A549 (cell line): ENCODE measurements at regions not wholly inside any gene's neighbourhood (a gene's known extent, or its start where the extent isn't known, plus 50 kb on each side); places are given as distances from the start of the nearest gene placed in this dataset.

ENCODE experiments used
- ATAC-seq, 2 experiments: fragments of 200-7000 bp in 1 of 2; fragments of >200 bp in 1 of 2; cut with Nextera tagmentation in 1 of 2; cut with Tn5 transposase in 1 of 2; 3 replicates each; pipeline versions ENCODE4 v1.8.0 to v1.9.1; 2018 to 2020; ENCODE audit warnings: mild to moderate bottlenecking in 1 of 2, moderate library complexity in 1 of 2
- CTCF ChIA-PET: fragments of 300-600 bp; sonication (Branson Sonifier 250); formaldehyde crosslinking; extraction: SDS; loops from one replicate; lab custom pipeline; 2021; ENCODE audit warnings: antibody characterized with exemption, inconsistent platforms; lab: Yijun Ruan, JAX
- POLR2A ChIA-PET: fragments of 350-600 bp; formaldehyde crosslinking; extraction: SDS; loops from one replicate; lab custom pipeline; 2021; ENCODE audit warnings: antibody characterized with exemption, inconsistent platforms; lab: Yijun Ruan, JAX
- DNase-seq, 2 experiments: peaks; one replicate each; pipeline versions ENCODE4 v3.0.0 to v3.0.0-alpha.2; 2011 to 2016; ENCODE audit warnings: low read depth in 1 of 2, low spot score in 1 of 2
- FAIRE-seq: peaks from 2 replicates; lab custom pipeline; 2011; peaks lifted over from hg19 to GRCh38; lab: Jason Lieb, UNC
- H3K27ac ChIP-seq, 2 experiments: fragments of >200 bp; sonication (Bioruptor Twin); formaldehyde crosslinking; 3 replicates each; pipeline ENCODE4 v1.5.1; 2016 to 2017
- H3K4me1 ChIP-seq: fragments of >200 bp; sonication (Bioruptor Twin); formaldehyde crosslinking; 3 replicates; pipeline ENCODE4 v1.6.1; 2016
- H3K4me2 ChIP-seq: fragments of >200 bp; sonication (Bioruptor Twin); formaldehyde crosslinking; 3 replicates; pipeline ENCODE4 v1.6.1; 2016
- H3K4me3 ChIP-seq: fragments of >200 bp; sonication (Bioruptor Twin); formaldehyde crosslinking; 3 replicates; pipeline ENCODE4 v1.5.1; 2016
- H3K9me3 ChIP-seq: fragments of >200 bp; sonication (Bioruptor Twin); formaldehyde crosslinking; 3 replicates; pipeline ENCODE4 v1.6.1; 2016
- CBX8 ChIP-seq: fragments of 200-600 bp; sonication (generic); IDR thresholded peaks from 2 replicates; pipeline ENCODE4 v1.6.1; 2016
- CEBPB ChIP-seq, 2 experiments: fragments of >200 bp in 1 of 2; sonication (Bioruptor Twin) in 1 of 2; formaldehyde crosslinking in 1 of 2; IDR thresholded peaks; 2 replicates each; pipeline ENCODE4 v1.6.1; 2012 to 2016
- CHD2 ChIP-seq: fragments of 150-350 bp; IDR thresholded peaks from 2 replicates; pipeline ENCODE4 v1.6.1; 2014; ENCODE audit warnings: low read length; ENCODE audit not compliant: partially characterized antibody
- EHF ChIP-seq: fragments of 250-450 bp; sonication (Bioruptor Pico); IDR thresholded peaks from 2 replicates; pipeline ENCODE4 v1.5.0; 2020; ENCODE audit warnings: mild to moderate bottlenecking
- EHMT2 ChIP-seq: fragments of 200-600 bp; sonication (generic); IDR thresholded peaks from 2 replicates; pipeline ENCODE4 v1.6.1; 2016; ENCODE audit warnings: antibody characterized with exemption, low read depth, mild to moderate bottlenecking, moderate library complexity
- ESRRA ChIP-seq: fragments of 150-350 bp; IDR thresholded peaks from 2 replicates; pipeline ENCODE4 v1.6.1; 2014; ENCODE audit warnings: mild to moderate bottlenecking, low read length, borderline replicate concordance
- FOSL2 ChIP-seq, 2 experiments: fragments of 450-650 bp in 1 of 2; fragments of >200 bp in 1 of 2; sonication (Bioruptor Twin) in 1 of 2; formaldehyde crosslinking; IDR thresholded peaks; 2 replicates each; pipeline versions ENCODE4 v1.5.0 to v1.6.1; 2016 to 2020; ENCODE audit warnings: mild to moderate bottlenecking in 1 of 2, moderate library complexity in 1 of 2
- GATA3 ChIP-seq: IDR thresholded peaks from 2 replicates; pipeline ENCODE4 v1.6.1; 2012; ENCODE audit warnings: borderline replicate concordance
- HOXB5 ChIP-seq: fragments of 250-450 bp; sonication (Bioruptor Pico); IDR thresholded peaks from 2 replicates; pipeline ENCODE4 v1.5.0; 2020; ENCODE audit warnings: mild to moderate bottlenecking, moderate library complexity
- JUNB ChIP-seq: fragments of >200 bp; sonication (Bioruptor Twin); formaldehyde crosslinking; IDR thresholded peaks from 2 replicates; pipeline ENCODE4 v1.6.1; 2016
- KDM5A ChIP-seq: fragments of 200-600 bp; sonication (generic); IDR thresholded peaks from 2 replicates; pipeline ENCODE4 v1.6.1; 2016; ENCODE audit warnings: antibody characterized with exemption, mild to moderate bottlenecking
- MAZ ChIP-seq: fragments of 150-350 bp; IDR thresholded peaks from 2 replicates; pipeline ENCODE4 v1.6.1; 2014; ENCODE audit warnings: antibody characterized with exemption, low read depth, low read length, borderline replicate concordance
- MYC ChIP-seq: IDR thresholded peaks from 2 replicates; pipeline ENCODE4 v1.6.1; 2012; ENCODE audit warnings: mild to moderate bottlenecking, inconsistent platforms, low read length, improper control_type of control experiment, borderline replicate concordance
- NFE2L2 ChIP-seq: fragments of 150-350 bp; conservative IDR thresholded peaks from 2 replicates; pipeline ENCODE4 v1.6.1; 2014; ENCODE audit warnings: low read length
- NPAS2 ChIP-seq: fragments of 250-450 bp; sonication (Bioruptor Pico); IDR thresholded peaks from 2 replicates; pipeline ENCODE4 v1.8.0; 2022; ENCODE audit warnings: mild to moderate bottlenecking, moderate library complexity, borderline replicate concordance
- PHF8 ChIP-seq: fragments of 200-600 bp; sonication (generic); IDR thresholded peaks from 2 replicates; pipeline ENCODE4 v1.6.1; 2016; ENCODE audit warnings: low read depth, mild to moderate bottlenecking, antibody characterized with exemption, moderate library complexity, borderline replicate concordance
- POLR2AphosphoS2 ChIP-seq: conservative IDR thresholded peaks from 2 replicates; pipeline ENCODE4 v1.6.1; 2012; ENCODE audit warnings: low read length, improper control_type of control experiment, inconsistent platforms
- RAD21 ChIP-seq, 2 experiments: fragments of >200 bp in 1 of 2; sonication (Bioruptor Twin) in 1 of 2; formaldehyde crosslinking in 1 of 2; IDR thresholded peaks in 1 of 2; conservative IDR thresholded peaks in 1 of 2; 2 replicates in 1 of 2; 3 replicates in 1 of 2; pipeline ENCODE4 v1.6.1; 2012 to 2018; ENCODE audit warnings: inconsistent platforms in 1 of 2
- RARB ChIP-seq: fragments of 250-450 bp; sonication (Bioruptor Pico); IDR thresholded peaks from 2 replicates; pipeline ENCODE4 v1.8.0; 2021; ENCODE audit warnings: mild to moderate bottlenecking, moderate library complexity
- RCOR1 ChIP-seq: fragments of 150-350 bp; IDR thresholded peaks from 2 replicates; pipeline ENCODE4 v1.6.1; 2014; ENCODE audit warnings: antibody characterized with exemption, low read length, low read depth
- RFX5 ChIP-seq: fragments of 450-650 bp; IDR thresholded peaks from 2 replicates; pipeline ENCODE4 v1.7.1; 2014; ENCODE audit warnings: antibody characterized with exemption, mild to moderate bottlenecking, moderate library complexity
- SREBF2 ChIP-seq: fragments of 450-650 bp; IDR thresholded peaks from 2 replicates; pipeline ENCODE4 v1.6.1; 2014; ENCODE audit warnings: mild to moderate bottlenecking, moderate library complexity
- TFCP2L1 ChIP-seq: fragments of 250-450 bp; sonication (Bioruptor Pico); IDR thresholded peaks from 2 replicates; pipeline ENCODE4 v1.5.0; 2021; ENCODE audit warnings: mild to moderate bottlenecking
- ZFP36 ChIP-seq: fragments of 450-650 bp; IDR thresholded peaks from 2 replicates; pipeline ENCODE4 v1.6.1; 2014; ENCODE audit warnings: borderline replicate concordance; ENCODE audit not compliant: partially characterized antibody
- ZNF302 ChIP-seq: fragments of 250-450 bp; sonication (Bioruptor Pico); IDR thresholded peaks from 2 replicates; pipeline ENCODE4 v1.9.0; 2021; ENCODE audit warnings: inconsistent platforms, mild to moderate bottlenecking, moderate library complexity
- ZSCAN20 ChIP-seq: fragments of 250-450 bp; sonication (Bioruptor Pico); IDR thresholded peaks from 2 replicates; pipeline ENCODE4 v1.8.0; 2022; ENCODE audit warnings: mild to moderate bottlenecking, moderate library complexity
- WGBS: methylation state at CpG from one replicate; pipeline ENCODE4 v1.1.6; 2017; ENCODE audit errors: missing lambda C conversion rate; 5-methylcytosine and 5-hydroxymethylcytosine counted together
- TF ChIP-seq, protein P1 (sequence below): fragments of 250-450 bp; sonication (Bioruptor Pico); IDR thresholded peaks from 2 replicates; pipeline ENCODE4 v1.5.0; 2020; ENCODE audit warnings: low read depth, mild to moderate bottlenecking, moderate library complexity
- TF ChIP-seq, protein P2 (sequence below): fragments of 200-600 bp; sonication (generic); IDR thresholded peaks from 2 replicates; pipeline ENCODE4 v1.6.1; 2016; ENCODE audit warnings: antibody characterized with exemption, mild to moderate bottlenecking, moderate library complexity

DNA sequence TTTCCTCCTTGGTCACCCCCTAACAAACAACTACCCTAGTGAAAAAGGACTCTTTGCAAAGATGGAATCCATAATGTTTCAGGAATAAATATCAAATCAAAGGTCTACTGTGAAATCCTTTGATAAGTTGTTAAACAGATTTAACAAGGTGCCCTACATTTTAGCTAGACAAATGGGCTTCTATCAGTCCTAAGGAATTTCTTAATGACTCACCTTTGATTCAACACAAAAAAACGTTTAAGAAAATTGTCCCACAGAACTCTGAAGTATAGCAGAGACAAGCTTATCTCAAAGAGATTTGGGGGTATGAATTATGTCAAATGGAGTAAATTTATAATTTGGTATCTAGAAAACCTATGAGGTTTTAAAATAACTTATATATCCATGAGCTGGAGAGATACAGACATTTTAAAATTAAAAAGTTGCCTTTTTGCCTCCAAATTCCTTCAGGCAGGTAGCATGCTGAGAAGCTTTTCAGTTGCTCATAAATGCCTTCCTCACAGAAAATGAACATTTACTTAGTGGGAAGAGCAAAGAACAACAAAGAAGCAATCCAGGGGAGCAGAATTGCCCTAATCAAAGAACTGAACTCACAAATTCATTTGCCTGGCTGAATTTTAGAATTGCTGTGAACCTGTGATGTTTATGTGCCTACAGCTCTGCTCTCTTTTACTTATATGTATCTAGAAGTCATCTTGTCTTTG is 649.3 kb downstream of the STPG2 start:
- no peaks in the 10 kb centered on the region for H3K9me3 ChIP-seq
- DNase-seq (no peak), ATAC-seq (no peak), FAIRE-seq (no peak)
- ChIA-PET CTCF (no interaction called here), POLR2A (no interaction called here)
- 0% methylated on average over 1 of the region's 1 CpG for WGBS
- peak overlapping the region; percentile 50 to 58; a peak in 5 of 6 replicates for H3K27ac ChIP-seq
- H3K4me2 ChIP-seq, result peak overlapping the region; percentile 39; the same call in 2 of the 3 replicates
- peaks cover 37% of the 10 kb centered on the region for H3K4me1 ChIP-seq
- TF ChIP-seq RCOR1, result no peak
- no peak for TF ChIP-seq RARB
- TF ChIP-seq PHF8, result no peak
- no peak for TF ChIP-seq SREBF2
- no peak for TF ChIP-seq TFCP2L1
- TF ChIP-seq ESRRA, result no peak
- no peak for TF ChIP-seq GATA3
- TF ChIP-seq NPAS2 (CRISPR knock-in tag), result no peak
- no peak for TF ChIP-seq ZNF302 (CRISPR knock-in tag)
- TF ChIP-seq CBX8, result no peak
- no peak overlapping the region for H3K4me3 ChIP-seq

DNA sequence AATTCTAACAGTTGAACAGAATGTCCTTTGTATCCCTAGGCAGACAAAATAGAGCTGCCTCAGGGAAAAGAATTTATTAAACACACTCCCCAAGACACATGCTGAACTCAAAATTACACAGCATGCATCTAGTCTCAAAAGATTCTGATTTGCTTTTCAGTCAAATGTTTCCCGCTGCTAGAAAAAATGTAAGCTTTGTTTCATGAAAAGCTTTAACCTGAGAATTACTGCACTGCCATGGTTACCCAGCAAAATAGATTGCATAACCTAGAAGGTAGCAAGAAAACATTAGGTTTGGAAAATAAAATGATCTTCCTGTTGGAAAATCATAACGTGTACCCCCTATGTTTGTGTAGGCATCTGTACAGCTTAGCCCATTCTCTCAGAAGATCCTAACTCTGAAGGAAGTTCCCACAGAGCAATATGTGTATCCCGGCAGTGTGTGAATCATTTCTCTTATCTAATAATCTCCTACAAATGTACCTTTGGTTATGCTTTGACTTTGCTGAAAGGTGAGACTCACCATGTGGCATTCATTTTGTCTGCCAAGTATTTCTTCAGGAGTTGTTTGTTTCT is 646.9 kb downstream of the STPG2 start:
- Histone ChIP-seq H3K4me1 (peaks cover 41% of the 10 kb centered on the region), H3K4me2 (peak overlapping the region; percentile 65), H3K27ac (peak overlapping the region; percentile 55 to 71), H3K4me3 (no peak overlapping the region), H3K9me3 (no peaks in the 10 kb centered on the region)
- FAIRE-seq (no peak), DNase-seq (peak in 1 of 2 experiments; percentile 81), ATAC-seq (peak; percentile 64 to 92; a peak in 5 of 6 replicates)
- 1% methylated on average over 3 of the region's 3 CpGs for WGBS
- POLR2A ChIA-PET, result no interaction called here
- TF ChIP-seq RAD21 (conservative IDR thresholded peaks at IDR 0.05 in 1 of 2, IDR thresholded peaks at IDR 0.05 in 1 of 2) (no peak), ZNF302 (CRISPR knock-in tag) (no peak), KDM5A (no peak), POLR2AphosphoS2 (no peak), ZSCAN20 (CRISPR knock-in tag) (no peak), GATA3 (peak; percentile 86), ZFP36 (no peak), EHF (CRISPR knock-in tag) (no peak), JUNB (peak; percentile 36; the same call in 1 of the 2 replicates), MYC (no peak), FOSL2 (IDR thresholded peaks at IDR 0.05) (no peak), FOSL2 (CRISPR knock-in tag; IDR thresholded peaks at IDR 0.05) (peak; percentile 50; the same call in 1 of the 2 replicates), NPAS2 (CRISPR knock-in tag) (no peak), HOXB5 (no peak), MAZ (no peak), RFX5 (no peak), CHD2 (no peak), EHMT2 (no peak), NFE2L2 (no peak), CEBPB (IDR thresholded peaks at IDR 0.05) (peak in 1 of 2 experiments; percentile 71; a peak in 2 of 4 replicates)
- TF ChIP-seq, protein P1, sequence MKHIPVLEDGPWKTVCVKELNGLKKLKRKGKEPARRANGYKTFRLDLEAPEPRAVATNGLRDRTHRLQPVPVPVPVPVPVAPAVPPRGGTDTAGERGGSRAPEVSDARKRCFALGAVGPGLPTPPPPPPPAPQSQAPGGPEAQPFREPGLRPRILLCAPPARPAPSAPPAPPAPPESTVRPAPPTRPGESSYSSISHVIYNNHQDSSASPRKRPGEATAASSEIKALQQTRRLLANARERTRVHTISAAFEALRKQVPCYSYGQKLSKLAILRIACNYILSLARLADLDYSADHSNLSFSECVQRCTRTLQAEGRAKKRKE, result no peak
- TF ChIP-seq, protein P2, sequence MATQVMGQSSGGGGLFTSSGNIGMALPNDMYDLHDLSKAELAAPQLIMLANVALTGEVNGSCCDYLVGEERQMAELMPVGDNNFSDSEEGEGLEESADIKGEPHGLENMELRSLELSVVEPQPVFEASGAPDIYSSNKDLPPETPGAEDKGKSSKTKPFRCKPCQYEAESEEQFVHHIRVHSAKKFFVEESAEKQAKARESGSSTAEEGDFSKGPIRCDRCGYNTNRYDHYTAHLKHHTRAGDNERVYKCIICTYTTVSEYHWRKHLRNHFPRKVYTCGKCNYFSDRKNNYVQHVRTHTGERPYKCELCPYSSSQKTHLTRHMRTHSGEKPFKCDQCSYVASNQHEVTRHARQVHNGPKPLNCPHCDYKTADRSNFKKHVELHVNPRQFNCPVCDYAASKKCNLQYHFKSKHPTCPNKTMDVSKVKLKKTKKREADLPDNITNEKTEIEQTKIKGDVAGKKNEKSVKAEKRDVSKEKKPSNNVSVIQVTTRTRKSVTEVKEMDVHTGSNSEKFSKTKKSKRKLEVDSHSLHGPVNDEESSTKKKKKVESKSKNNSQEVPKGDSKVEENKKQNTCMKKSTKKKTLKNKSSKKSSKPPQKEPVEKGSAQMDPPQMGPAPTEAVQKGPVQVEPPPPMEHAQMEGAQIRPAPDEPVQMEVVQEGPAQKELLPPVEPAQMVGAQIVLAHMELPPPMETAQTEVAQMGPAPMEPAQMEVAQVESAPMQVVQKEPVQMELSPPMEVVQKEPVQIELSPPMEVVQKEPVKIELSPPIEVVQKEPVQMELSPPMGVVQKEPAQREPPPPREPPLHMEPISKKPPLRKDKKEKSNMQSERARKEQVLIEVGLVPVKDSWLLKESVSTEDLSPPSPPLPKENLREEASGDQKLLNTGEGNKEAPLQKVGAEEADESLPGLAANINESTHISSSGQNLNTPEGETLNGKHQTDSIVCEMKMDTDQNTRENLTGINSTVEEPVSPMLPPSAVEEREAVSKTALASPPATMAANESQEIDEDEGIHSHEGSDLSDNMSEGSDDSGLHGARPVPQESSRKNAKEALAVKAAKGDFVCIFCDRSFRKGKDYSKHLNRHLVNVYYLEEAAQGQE, result no peak
- CTCF ChIA-PET, result no interaction called here
